ENCODE measurements at regions not wholly inside any gene's neighbourhood (a gene's known extent, or its start where the extent isn't known, plus 50 kb on each side); places are given as distances from the start of the nearest gene placed in this dataset.

- DNase-seq (ENCODE audit: low spot score), result no peak
Measured at GRCh38 chr5:61652916-61653315, 320.9 kb downstream of the ZSWIM6 start.

GRCh38 chr5:61653807-61654580, 321.9 kb downstream of the ZSWIM6 start:
- no peak for DNase-seq (ENCODE audit: low spot score)

GRCh38 chr5:61654876-61655275, 322.8 kb downstream of the ZSWIM6 start:
- DNase-seq (ENCODE audit: low spot score), result no peak

GRCh38 chr5:61657010-61657409, 325.0 kb downstream of the ZSWIM6 start:
- no peak for DNase-seq (ENCODE audit: low spot score)

GRCh38 chr5:61657686-61658085, 325.6 kb downstream of the ZSWIM6 start:
- DNase-seq (ENCODE audit: low spot score), result no peak

- DNase-seq (ENCODE audit: low spot score), result peak; percentile 70
Measured at GRCh38 chr5:61658592-61659008, 326.5 kb downstream of the ZSWIM6 start.

- DNase-seq (ENCODE audit: low spot score), result no peak
Measured at GRCh38 chr5:61659221-61659696, 327.2 kb downstream of the ZSWIM6 start.

GRCh38 chr5:61662670-61663069, 330.6 kb downstream of the ZSWIM6 start:
- no peak for DNase-seq (ENCODE audit: low spot score)

GRCh38 chr5:61666064-61666621, 334.1 kb downstream of the ZSWIM6 start:
- DNase-seq (ENCODE audit: low spot score), result no peak

GRCh38 chr5:61667525-61668218, 335.6 kb downstream of the ZSWIM6 start:
- no peak for DNase-seq (ENCODE audit: low spot score)

GRCh38 chr5:61669531-61669930, 337.5 kb downstream of the ZSWIM6 start:
- peak; percentile 33 for DNase-seq (ENCODE audit: low spot score)

GRCh38 chr5:61670941-61671340, 338.9 kb downstream of the ZSWIM6 start:
- DNase-seq (ENCODE audit: low spot score), result no peak

GRCh38 chr5:61673007-61673735, 341.1 kb downstream of the ZSWIM6 start:
- no peak for DNase-seq (ENCODE audit: low spot score)

- no peak for DNase-seq (ENCODE audit: low spot score)
Measured at GRCh38 chr5:61674378-61674777, 342.3 kb downstream of the ZSWIM6 start.

- no peak for DNase-seq (ENCODE audit: low spot score)
Measured at GRCh38 chr5:61675015-61675692, 343.1 kb downstream of the ZSWIM6 start.

GRCh38 chr5:61677220-61677619, 345.2 kb downstream of the ZSWIM6 start:
- DNase-seq (ENCODE audit: low spot score), result no peak

GRCh38 chr5:61678966-61679365, 346.9 kb downstream of the ZSWIM6 start:
- no peak for DNase-seq (ENCODE audit: low spot score)

GRCh38 chr5:61679562-61679961, 347.5 kb downstream of the ZSWIM6 start:
- DNase-seq (ENCODE audit: low spot score), result no peak

GRCh38 chr5:61680247-61680646, 348.2 kb downstream of the ZSWIM6 start:
- DNase-seq (ENCODE audit: low spot score), result no peak

- DNase-seq (ENCODE audit: low spot score), result no peak
Measured at GRCh38 chr5:61683148-61683547, 351.1 kb downstream of the ZSWIM6 start.

- DNase-seq (ENCODE audit: low spot score), result no peak
Measured at GRCh38 chr5:61683926-61684325, 351.9 kb downstream of the ZSWIM6 start.
